BLaER1 treated with 17β-estradiol and CSF1 and Interleukin-3, amounts not matched to agents 10 nM and 100 nM (cell line): ENCODE measurements at regions not wholly inside any gene's neighbourhood (a gene's known extent, or its start where the extent isn't known, plus 50 kb on each side); places are given as distances from the start of the nearest gene placed in this dataset.

Experiments used
- H3K27ac ChIP-seq, 11 experiments: shearing (Covaris generic); formaldehyde crosslinking; 2 replicates each; pipeline ENCODE4 v1.8.1; 2022
- H3K27me3 ChIP-seq, 11 experiments: shearing (Covaris generic); formaldehyde crosslinking; 2 replicates each; pipeline ENCODE4 v1.8.1; 2022
- H3K36me3 ChIP-seq, 11 experiments: shearing (Covaris generic); formaldehyde crosslinking; 2 replicates each; pipeline ENCODE4 v1.8.1; 2022
- H3K4me1 ChIP-seq, 10 experiments: shearing (Covaris generic); formaldehyde crosslinking; 2 replicates each; pipeline ENCODE4 v1.8.1; 2022
- H3K4me2 ChIP-seq, 11 experiments: shearing (Covaris generic); formaldehyde crosslinking; 2 replicates each; pipeline ENCODE4 v1.8.1; 2022
- H3K4me3 ChIP-seq, 10 experiments: shearing (Covaris generic); formaldehyde crosslinking; 2 replicates each; pipeline ENCODE4 v1.8.1; 2022
- H3K9ac ChIP-seq, 11 experiments: shearing (Covaris generic); formaldehyde crosslinking; 2 replicates each; pipeline ENCODE4 v1.8.1; 2022
- H3K9me3 ChIP-seq, 11 experiments: shearing (Covaris generic); formaldehyde crosslinking; replicated peaks in 1 of 11; 2 replicates each; pipeline ENCODE4 v1.8.1; 2022
- H4K20me1 ChIP-seq, 11 experiments: shearing (Covaris generic); formaldehyde crosslinking; 2 replicates each; pipeline ENCODE4 v1.8.1; 2022
- Cebpa-rat ChIP-seq, 11 experiments: shearing (Covaris generic); IDR thresholded peaks; 2 replicates each; pipeline ENCODE4 v1.8.1; 2022

GRCh38 chr2:19137433-19137832, 221.0 kb downstream of the OSR1 start:
- Histone ChIP-seq H3K27ac (no peak overlapping the region), H3K27me3 (peaks cover 0 to 6% (median 0%) of the 10 kb centered on the region in 11 experiments; a peak in 3 of 22 replicates), H3K4me1 (no peaks in the 10 kb centered on the region), H3K4me2 (no peak overlapping the region), H3K9ac (no peak overlapping the region), H3K36me3 (no peaks in the 10 kb centered on the region), H3K9me3 (0 out of 22 replicates have a peak, but pooled peaks cover 0 to 3% (median 0%) of the 10 kb centered on the region in 11 experiments), H4K20me1 (no peaks in the 10 kb centered on the region), H3K4me3 (no peak overlapping the region)
- TF ChIP-seq Cebpa-rat (IDR thresholded peaks at IDR 0.05) = no peak

GRCh38 chr2:19132967-19133366, 225.5 kb downstream of the OSR1 start:
- H3K4me3 ChIP-seq = no peak overlapping the region
- H3K36me3 ChIP-seq = no peaks in the 10 kb centered on the region
- 0 out of 22 replicates have a peak, but pooled peaks cover 0 to 3% (median 0%) of the 10 kb centered on the region in 11 experiments for H3K9me3 ChIP-seq
- no peak overlapping the region for H3K27ac ChIP-seq
- H3K4me1 ChIP-seq = peaks cover 0 to 10% (median 0%) of the 10 kb centered on the region in 10 experiments; a peak in 2 of 20 replicates
- TF ChIP-seq Cebpa-rat (IDR thresholded peaks at IDR 0.05) = no peak
- H3K27me3 ChIP-seq = peaks cover 0 to 33% (median 0%) of the 10 kb centered on the region in 11 experiments; a peak in 4 of 22 replicates
- H3K4me2 ChIP-seq = no peak overlapping the region
- H3K9ac ChIP-seq = no peak overlapping the region
- H4K20me1 ChIP-seq = no peaks in the 10 kb centered on the region

- H3K27ac ChIP-seq = no peak overlapping the region
- H4K20me1 ChIP-seq = no peaks in the 10 kb centered on the region
- TF ChIP-seq Cebpa-rat (IDR thresholded peaks at IDR 0.05) = no peak
- no peak overlapping the region for H3K9ac ChIP-seq
- H3K36me3 ChIP-seq = no peaks in the 10 kb centered on the region
- H3K27me3 ChIP-seq = peaks cover 0 to 44% (median 0%) of the 10 kb centered on the region in 11 experiments; a peak in 5 of 22 replicates
- no peak overlapping the region for H3K4me2 ChIP-seq
- H3K9me3 ChIP-seq = 0 out of 22 replicates have a peak, but pooled peaks cover 0 to 3% (median 0%) of the 10 kb centered on the region in 11 experiments
- peaks cover 0 to 10% (median 0%) of the 10 kb centered on the region in 10 experiments; a peak in 2 of 20 replicates for H3K4me1 ChIP-seq
- H3K4me3 ChIP-seq = no peak overlapping the region
These were observed 226.6 kb downstream of the OSR1 start for GRCh38 chr2:19131871-19132270.

GRCh38 chr2:19128148-19128547, 230.3 kb downstream of the OSR1 start:
- 0 out of 22 replicates have a peak, but pooled peaks cover 0 to 9% (median 0%) of the 10 kb centered on the region in 11 experiments for H4K20me1 ChIP-seq
- no peak for TF ChIP-seq Cebpa-rat (IDR thresholded peaks at IDR 0.05)
- H3K4me1 ChIP-seq = peaks cover 0 to 10% (median 0%) of the 10 kb centered on the region in 10 experiments; a peak in 2 of 20 replicates
- no peaks in the 10 kb centered on the region for H3K36me3 ChIP-seq
- H3K4me3 ChIP-seq = no peak overlapping the region
- H3K27ac ChIP-seq = no peak overlapping the region
- H3K9ac ChIP-seq = no peak overlapping the region
- no peaks in the 10 kb centered on the region for H3K9me3 ChIP-seq
- peaks cover 0 to 82% (median 0%) of the 10 kb centered on the region in 11 experiments; a peak in 6 of 22 replicates for H3K27me3 ChIP-seq
- no peak overlapping the region for H3K4me2 ChIP-seq

- Histone ChIP-seq H3K27me3 (peaks cover 0 to 87% (median 0%) of the 10 kb centered on the region in 11 experiments; a peak in 7 of 22 replicates), H3K9me3 (no peaks in the 10 kb centered on the region), H3K9ac (no peak overlapping the region), H3K27ac (no peak overlapping the region), H3K36me3 (no peaks in the 10 kb centered on the region), H3K4me1 (peaks cover 0 to 10% (median 0%) of the 10 kb centered on the region in 10 experiments; a peak in 2 of 20 replicates), H3K4me2 (no peak overlapping the region), H3K4me3 (no peak overlapping the region), H4K20me1 (0 out of 22 replicates have a peak, but pooled peaks cover 0 to 9% (median 0%) of the 10 kb centered on the region in 11 experiments)
- TF ChIP-seq Cebpa-rat (IDR thresholded peaks at IDR 0.05) = no peak
These were observed 230.8 kb downstream of the OSR1 start for GRCh38 chr2:19127616-19128015.

GRCh38 chr2:19125901-19126680, 232.3 kb downstream of the OSR1 start:
- no peak overlapping the region for H3K27ac ChIP-seq
- peaks cover 0 to 10% (median 0%) of the 10 kb centered on the region in 10 experiments; a peak in 8 of 20 replicates for H3K4me1 ChIP-seq
- TF ChIP-seq Cebpa-rat (IDR thresholded peaks at IDR 0.05) = no peak
- no peak overlapping the region for H3K9ac ChIP-seq
- H4K20me1 ChIP-seq = peaks cover 0 to 18% (median 0%) of the 10 kb centered on the region in 11 experiments; a peak in 2 of 22 replicates
- no peaks in the 10 kb centered on the region for H3K36me3 ChIP-seq
- no peaks in the 10 kb centered on the region for H3K9me3 ChIP-seq
- H3K4me2 ChIP-seq = no peak overlapping the region
- no peak overlapping the region for H3K4me3 ChIP-seq
- peaks cover 0 to 89% (median 0%) of the 10 kb centered on the region in 11 experiments; a peak in 8 of 22 replicates for H3K27me3 ChIP-seq

GRCh38 chr2:19124135-19124534, 234.3 kb downstream of the OSR1 start:
- H3K9ac ChIP-seq = no peak overlapping the region
- TF ChIP-seq Cebpa-rat (IDR thresholded peaks at IDR 0.05) = no peak
- peaks cover 0 to 22% (median 0%) of the 10 kb centered on the region in 11 experiments; a peak in 3 of 22 replicates for H4K20me1 ChIP-seq
- H3K4me2 ChIP-seq = no peak overlapping the region
- H3K4me3 ChIP-seq = no peak overlapping the region
- H3K27ac ChIP-seq = no peak overlapping the region
- no peaks in the 10 kb centered on the region for H3K36me3 ChIP-seq
- H3K4me1 ChIP-seq = peaks cover 0 to 10% (median 0%) of the 10 kb centered on the region in 10 experiments; a peak in 8 of 20 replicates
- H3K9me3 ChIP-seq = no peaks in the 10 kb centered on the region
- H3K27me3 ChIP-seq = peaks cover 0 to 93% (median 0%) of the 10 kb centered on the region in 11 experiments; a peak in 8 of 22 replicates

- Histone ChIP-seq H3K27ac (no peak overlapping the region), H3K27me3 (peaks cover 0 to 98% (median 0%) of the 10 kb centered on the region in 11 experiments; a peak in 8 of 22 replicates), H3K4me2 (no peak overlapping the region), H3K9me3 (peaks cover 0 to 2% (median 0%) of the 10 kb centered on the region in 11 experiments; a peak in 3 of 22 replicates), H4K20me1 (peaks cover 0 to 22% (median 0%) of the 10 kb centered on the region in 11 experiments; a peak in 3 of 22 replicates), H3K4me1 (peaks cover 0 to 10% (median 0%) of the 10 kb centered on the region in 10 experiments; a peak in 8 of 20 replicates), H3K36me3 (no peaks in the 10 kb centered on the region), H3K4me3 (no peak overlapping the region), H3K9ac (no peak overlapping the region)
- TF ChIP-seq Cebpa-rat (IDR thresholded peaks at IDR 0.05) = no peak
These were observed 234.9 kb downstream of the OSR1 start for GRCh38 chr2:19123556-19123955.

GRCh38 chr2:19122220-19122619, 236.2 kb downstream of the OSR1 start:
- Histone ChIP-seq H3K4me3 (no peak overlapping the region), H3K27ac (no peak overlapping the region), H3K4me1 (peaks cover 0 to 10% (median 0%) of the 10 kb centered on the region in 10 experiments; a peak in 8 of 20 replicates), H3K4me2 (no peak overlapping the region), H4K20me1 (peaks cover 0 to 22% (median 0%) of the 10 kb centered on the region in 11 experiments; a peak in 3 of 22 replicates), H3K36me3 (no peaks in the 10 kb centered on the region), H3K27me3 (peaks cover 0 to 100% (median 0%) of the 10 kb centered on the region in 11 experiments; a peak in 8 of 22 replicates), H3K9ac (no peak overlapping the region), H3K9me3 (peaks cover 0 to 16% (median 9%) of the 10 kb centered on the region in 11 experiments; a peak in 16 of 22 replicates)
- TF ChIP-seq Cebpa-rat (IDR thresholded peaks at IDR 0.05) = no peak
